ENCODE measurements at regions not wholly inside any gene's neighbourhood (a gene's known extent, or its start where the extent isn't known, plus 50 kb on each side); places are given as distances from the start of the nearest gene placed in this dataset.

GRCh38 chr7:31443457-31443856 lies 70.4 kb upstream of the ITPRID1 start:
- TF ChIP-seq FOXM1 (IDR thresholded peaks at IDR 0.05; ENCODE audit: borderline replicate concordance, low read depth) (no peak), TCF12 (IDR thresholded peaks at IDR 0.05; ENCODE audit: low read depth) (no peak), TAF1 (IDR thresholded peaks at IDR 0.05; ENCODE audit: low read depth) (no peak), NFIC (IDR thresholded peaks at IDR 0.05) (no peak), REST (IDR thresholded peaks at IDR 0.05; ENCODE audit: low read depth) (no peak), RAD21 (IDR thresholded peaks at IDR 0.05; ENCODE audit: low read depth) (peak; percentile 51), EP300 (IDR thresholded peaks at IDR 0.05; ENCODE audit: borderline replicate concordance) (no peak), TEAD4 (IDR thresholded peaks at IDR 0.05) (no peak)
